Left lung (tissue), 4 donors: ENCODE measurements at regions not wholly inside any gene's neighbourhood (a gene's known extent, or its start where the extent isn't known, plus 50 kb on each side); places are given as distances from the start of the nearest gene placed in this dataset.

Experiments used
- ATAC-seq: fragments of 200-7000 bp; cut with Tn5 transposase; one replicate; pipeline ENCODE4 v1.9.1; 2020; ENCODE audit warnings: moderate library complexity
- DNase-seq, 4 donors: peaks; one replicate each; pipeline ENCODE4 v3.0.0-alpha.2; 2013 to 2020
- H3K27ac ChIP-seq, 2 donors: fragments of 200-600 bp; sonication (generic) in 1 of 2; one replicate each; pipeline versions ENCODE4 v1.5.0 to v1.8.0; 2020 to 2021
- H3K27me3 ChIP-seq, 2 donors: fragments of 200-600 bp; sonication (generic) in 1 of 2; one replicate each; pipeline versions ENCODE4 v1.5.0 to v1.8.0; 2020 to 2021
- H3K36me3 ChIP-seq, 2 donors: fragments of 200-600 bp; sonication (generic) in 1 of 2; one replicate each; pipeline versions ENCODE4 v1.5.0 to v1.8.0; 2020 to 2021
- H3K4me1 ChIP-seq, 2 donors: fragments of 200-600 bp; one replicate each; pipeline ENCODE4 v1.8.0; 2021
- H3K4me3 ChIP-seq, 2 donors: fragments of 200-600 bp; sonication (generic) in 1 of 2; one replicate each; pipeline versions ENCODE4 v1.5.0 to v1.8.0; 2020 to 2021; ENCODE audit warnings: mild to moderate bottlenecking in 1 of 2
- H3K9me3 ChIP-seq, 2 donors: fragments of 200-600 bp; sonication (generic) in 1 of 2; one replicate each; pipeline versions ENCODE4 v1.5.0 to v1.8.0; 2020 to 2021
- intact Hi-C, 2 donors: fragments of 100-400 bp; cut with DNase I; formaldehyde crosslinking; loops; one replicate each; pipeline versions ENCODE4 v1.11.2 to v1.14.2; 2022
- TF ChIP-seq, protein P1 (sequence below), 2 donors: fragments of 200-600 bp; sonication (generic) in 1 of 2; IDR thresholded peaks; one replicate each; pipeline versions ENCODE4 v1.5.0 to v1.8.0; 2021; ENCODE audit warnings: antibody characterized with exemption in 2 of 2
- donor health status: DM: no; HTN: yes; CAD: no.
- donor health status: DM: no; HTN: no; CAD: no.

DNA sequence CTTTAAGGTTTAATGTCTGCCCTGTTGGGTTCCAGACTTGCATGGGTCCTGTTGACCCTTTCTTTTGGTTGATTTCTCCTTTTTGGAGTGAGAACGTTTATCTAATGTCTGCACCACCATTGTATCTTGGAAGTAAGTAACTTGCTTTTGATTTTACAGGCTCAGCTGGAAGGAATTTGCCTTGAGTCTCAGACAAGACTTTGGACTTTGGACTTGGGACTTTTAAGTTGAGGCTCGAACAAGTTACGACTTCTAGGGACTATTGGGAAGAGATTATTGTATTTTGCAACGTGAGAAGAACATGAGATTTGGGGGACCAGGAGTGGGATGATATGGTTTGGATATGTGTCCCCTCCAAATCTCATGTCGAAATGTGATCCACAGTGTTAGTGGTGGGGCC lies 267.7 kb downstream of the GLI2 start:
- no peaks in the 10 kb centered on the region for H3K9me3 ChIP-seq
- H3K36me3 ChIP-seq, result no peaks in the 10 kb centered on the region
- ATAC-seq (no peak), DNase-seq (no peak)
- H3K27me3 ChIP-seq, result peaks cover 0 to 6% of the 10 kb centered on the region in 2 donors
- intact Hi-C loops, result no loop called here
- no peak overlapping the region for H3K4me3 ChIP-seq
- no peak overlapping the region for H3K27ac ChIP-seq
- TF ChIP-seq, protein P1, sequence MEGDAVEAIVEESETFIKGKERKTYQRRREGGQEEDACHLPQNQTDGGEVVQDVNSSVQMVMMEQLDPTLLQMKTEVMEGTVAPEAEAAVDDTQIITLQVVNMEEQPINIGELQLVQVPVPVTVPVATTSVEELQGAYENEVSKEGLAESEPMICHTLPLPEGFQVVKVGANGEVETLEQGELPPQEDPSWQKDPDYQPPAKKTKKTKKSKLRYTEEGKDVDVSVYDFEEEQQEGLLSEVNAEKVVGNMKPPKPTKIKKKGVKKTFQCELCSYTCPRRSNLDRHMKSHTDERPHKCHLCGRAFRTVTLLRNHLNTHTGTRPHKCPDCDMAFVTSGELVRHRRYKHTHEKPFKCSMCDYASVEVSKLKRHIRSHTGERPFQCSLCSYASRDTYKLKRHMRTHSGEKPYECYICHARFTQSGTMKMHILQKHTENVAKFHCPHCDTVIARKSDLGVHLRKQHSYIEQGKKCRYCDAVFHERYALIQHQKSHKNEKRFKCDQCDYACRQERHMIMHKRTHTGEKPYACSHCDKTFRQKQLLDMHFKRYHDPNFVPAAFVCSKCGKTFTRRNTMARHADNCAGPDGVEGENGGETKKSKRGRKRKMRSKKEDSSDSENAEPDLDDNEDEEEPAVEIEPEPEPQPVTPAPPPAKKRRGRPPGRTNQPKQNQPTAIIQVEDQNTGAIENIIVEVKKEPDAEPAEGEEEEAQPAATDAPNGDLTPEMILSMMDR (IDR thresholded peaks at IDR 0.05), result no peak
- no peaks in the 10 kb centered on the region for H3K4me1 ChIP-seq

DNA sequence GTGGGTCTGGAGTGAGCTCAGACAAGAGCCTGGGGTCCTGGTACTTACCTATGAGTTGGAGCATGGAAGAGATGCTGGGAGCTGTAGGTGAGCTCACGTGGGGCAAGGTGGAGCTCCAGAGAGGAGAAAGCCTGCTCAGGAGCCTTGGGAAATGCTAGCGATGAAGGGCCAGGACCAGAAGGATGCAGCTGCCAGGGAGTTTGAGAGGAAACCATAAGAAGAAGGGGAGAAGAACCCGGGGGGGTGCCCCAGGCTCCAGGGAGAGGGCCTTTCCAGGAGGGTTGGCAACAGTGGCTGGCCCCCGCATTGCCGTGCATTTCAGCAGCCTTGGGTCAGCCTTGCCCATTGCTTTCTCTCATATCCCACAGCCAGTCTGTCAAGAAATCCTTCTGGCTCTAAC lies 268.7 kb downstream of the GLI2 start:
- Histone ChIP-seq H3K4me1 (no peaks in the 10 kb centered on the region), H3K36me3 (no peaks in the 10 kb centered on the region), H3K27ac (no peak overlapping the region), H3K9me3 (no peaks in the 10 kb centered on the region), H3K4me3 (no peak overlapping the region), H3K27me3 (peaks cover 0 to 6% of the 10 kb centered on the region in 2 donors)
- DNase-seq, result no peak
- ATAC-seq, result no peak
- TF ChIP-seq, protein P1 (IDR thresholded peaks at IDR 0.05), result no peak
- intact Hi-C loops, result no loop called here

- H3K9me3 ChIP-seq, result no peaks in the 10 kb centered on the region
- H3K4me3 ChIP-seq, result no peak overlapping the region
- DNase-seq (no peak), ATAC-seq (no peak)
- intact Hi-C loops, result no loop called here
- H3K27ac ChIP-seq, result no peak overlapping the region
- H3K27me3 ChIP-seq, result peaks cover 0 to 6% of the 10 kb centered on the region in 2 donors
- no peaks in the 10 kb centered on the region for H3K36me3 ChIP-seq
- TF ChIP-seq, protein P1 (IDR thresholded peaks at IDR 0.05), result no peak
- no peaks in the 10 kb centered on the region for H3K4me1 ChIP-seq
Measured at GRCh38 chr2:121004950-121005349, 269.3 kb downstream of the GLI2 start.

DNA sequence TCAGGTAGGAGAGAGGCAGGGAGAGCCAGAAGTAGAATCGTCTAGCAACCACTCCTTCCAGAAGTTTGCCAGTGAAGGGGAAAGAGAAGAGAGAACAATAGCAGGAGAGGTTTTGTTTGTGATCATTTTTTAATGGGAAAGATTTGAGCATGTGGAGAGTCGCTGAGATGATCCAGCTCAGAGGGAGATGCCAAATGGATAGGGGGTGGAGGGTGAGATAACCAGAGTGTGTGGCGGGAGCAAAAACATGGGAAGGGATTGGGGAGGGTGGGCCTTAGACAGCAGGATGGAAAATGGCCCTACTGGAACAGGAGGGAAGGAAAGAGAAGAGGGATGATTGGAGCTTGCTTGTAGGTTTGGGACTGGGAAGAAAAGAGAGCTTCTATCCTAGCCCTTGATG lies 269.8 kb downstream of the GLI2 start:
- intact Hi-C loops, result no loop called here
- ATAC-seq, result no peak
- Histone ChIP-seq H3K36me3 (no peaks in the 10 kb centered on the region), H3K4me3 (no peak overlapping the region), H3K4me1 (no peaks in the 10 kb centered on the region), H3K9me3 (peaks cover 0 to 2% of the 10 kb centered on the region in 2 donors), H3K27me3 (peaks cover 0 to 6% of the 10 kb centered on the region in 2 donors), H3K27ac (no peak overlapping the region)
- DNase-seq, result no peak
- TF ChIP-seq, protein P1 (IDR thresholded peaks at IDR 0.05), result no peak

DNA sequence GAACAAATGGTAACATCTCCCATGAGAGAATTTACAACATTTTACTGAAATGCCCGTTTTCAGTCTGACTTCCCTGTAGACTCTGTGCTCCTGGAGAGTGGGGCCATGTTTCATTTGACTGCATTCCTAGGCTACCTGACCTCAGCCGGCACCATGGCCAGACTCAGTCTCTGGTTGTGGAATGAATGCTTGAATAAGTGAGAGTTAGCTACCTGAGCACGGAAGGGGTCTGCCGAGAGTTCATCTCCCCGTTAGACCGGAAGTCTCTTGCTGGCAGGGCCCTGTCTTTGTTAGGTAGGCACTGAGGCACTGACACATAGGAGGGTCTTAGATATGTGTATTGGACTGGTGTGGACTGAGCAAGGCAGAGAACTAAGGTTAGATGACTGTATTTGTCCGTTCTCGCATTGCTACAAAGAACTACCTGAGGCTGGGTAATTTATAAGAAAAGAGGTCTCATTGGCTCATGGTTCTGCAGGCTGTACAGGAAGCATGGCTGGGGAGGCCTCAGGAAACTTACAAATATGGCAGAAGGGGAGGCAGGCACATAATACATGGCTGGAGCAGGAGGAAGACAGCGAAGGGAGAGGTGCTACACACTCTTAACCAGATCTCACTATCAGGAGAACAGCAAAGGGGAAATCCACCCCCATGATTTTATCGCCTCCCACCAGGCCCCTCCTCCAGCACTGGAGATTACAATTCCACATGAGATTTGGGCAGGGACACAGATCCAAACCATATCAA lies 271.2 kb downstream of the GLI2 start:
- Histone ChIP-seq H3K4me3 (no peak overlapping the region), H3K36me3 (no peaks in the 10 kb centered on the region), H3K4me1 (no peaks in the 10 kb centered on the region), H3K27ac (no peak overlapping the region), H3K9me3 (peaks cover 0 to 2% of the 10 kb centered on the region in 2 donors), H3K27me3 (peaks cover 0 to 6% of the 10 kb centered on the region in 2 donors)
- TF ChIP-seq, protein P1 (IDR thresholded peaks at IDR 0.05), result no peak
- DNase-seq, result no peak
- ATAC-seq, result no peak
- intact Hi-C loops, result no loop called here
